ENCODE measurements at regions not wholly inside any gene's neighbourhood (a gene's known extent, or its start where the extent isn't known, plus 50 kb on each side); places are given as distances from the start of the nearest gene placed in this dataset.

- no peak for DNase-seq (ENCODE audit: low spot score)
These were observed 101.4 kb upstream of the PTPN1 start for GRCh38 chr20:50408526-50409364.

GRCh38 chr20:50409495-50409894 is 100.7 kb upstream of the PTPN1 start:
- DNase-seq (ENCODE audit: low spot score) = no peak

- no peak for DNase-seq (ENCODE audit: low spot score)
These were observed 99.8 kb upstream of the PTPN1 start for GRCh38 chr20:50410343-50410742.

GRCh38 chr20:50412069-50412468 is 98.1 kb upstream of the PTPN1 start:
- no peak for DNase-seq (ENCODE audit: low spot score)

GRCh38 chr20:50412499-50412898 is 97.7 kb upstream of the PTPN1 start:
- DNase-seq (ENCODE audit: low spot score) = no peak

- no peak for DNase-seq (ENCODE audit: low spot score)
These were observed 97.1 kb upstream of the PTPN1 start for GRCh38 chr20:50413088-50413500.

- no peak for DNase-seq (ENCODE audit: low spot score)
These were observed 95.1 kb upstream of the PTPN1 start for GRCh38 chr20:50415021-50415515.

GRCh38 chr20:50415516-50416268 is 94.5 kb upstream of the PTPN1 start:
- DNase-seq (ENCODE audit: low spot score) = no peak

GRCh38 chr20:50416269-50417022 is 93.7 kb upstream of the PTPN1 start:
- no peak for DNase-seq (ENCODE audit: low spot score)

GRCh38 chr20:50417023-50417329 is 93.2 kb upstream of the PTPN1 start:
- DNase-seq (ENCODE audit: low spot score) = no peak

GRCh38 chr20:50417484-50418235 is 92.5 kb upstream of the PTPN1 start:
- DNase-seq (ENCODE audit: low spot score) = no peak

- no peak for DNase-seq (ENCODE audit: low spot score)
These were observed 91.1 kb upstream of the PTPN1 start for GRCh38 chr20:50418890-50419642.

- no peak for DNase-seq (ENCODE audit: low spot score)
These were observed 89.8 kb upstream of the PTPN1 start for GRCh38 chr20:50420380-50420779.

GRCh38 chr20:50421356-50422340 is 88.5 kb upstream of the PTPN1 start:
- DNase-seq (ENCODE audit: low spot score) = no peak

GRCh38 chr20:50423758-50424157 is 86.4 kb upstream of the PTPN1 start:
- no peak for DNase-seq (ENCODE audit: low spot score)

GRCh38 chr20:50425076-50425475 is 85.1 kb upstream of the PTPN1 start:
- DNase-seq (ENCODE audit: low spot score) = no peak

- no peak for DNase-seq (ENCODE audit: low spot score)
These were observed 83.1 kb upstream of the PTPN1 start for GRCh38 chr20:50426866-50427718.

GRCh38 chr20:50427719-50428083 is 82.5 kb upstream of the PTPN1 start:
- DNase-seq (ENCODE audit: low spot score) = no peak

Measured in CD4-positive, alpha-beta T cell treated with Interleukin-15 for 4 hours (primary cell).